Prostate gland (tissue), 2 donors: ENCODE measurements at regions not wholly inside any gene's neighbourhood (a gene's known extent, or its start where the extent isn't known, plus 50 kb on each side); places are given as distances from the start of the nearest gene placed in this dataset.

Experiments
- CTCF ChIP-seq, 4 experiments: fragments of 200-600 bp in 2 of 4; fragments of 450-650 bp in 2 of 4; sonication (generic) in 2 of 4; IDR thresholded peaks; 1 replicate in 3 of 4; 2 replicates in 1 of 4; pipeline ENCODE4 v1.5.1; 2016 to 2019; ENCODE audit warnings: antibody characterized with exemption in 4 of 4, mild to moderate bottlenecking in 2 of 4, moderate library complexity in 2 of 4
- POLR2A ChIP-seq: fragments of 450-650 bp; IDR thresholded peaks from one replicate; pipeline ENCODE4 v1.6.1; 2016; ENCODE audit warnings: antibody characterized with exemption, mild to moderate bottlenecking
- POLR2AphosphoS5 ChIP-seq: sonication (generic); formaldehyde crosslinking; IDR thresholded peaks from one replicate; pipeline ENCODE4 v1.6.1; 2017; ENCODE audit warnings: antibody characterized with exemption

- TF ChIP-seq CTCF (IDR thresholded peaks at IDR 0.05) = no peak
- no peak for TF ChIP-seq POLR2A
- TF ChIP-seq POLR2AphosphoS5 = no peak
Observed at GRCh38 chr13:73387318-73387717, 328.5 kb downstream of the KLF5 start.
